ENCODE measurements at regions not wholly inside any gene's neighbourhood (a gene's known extent, or its start where the extent isn't known, plus 50 kb on each side); places are given as distances from the start of the nearest gene placed in this dataset.
A peak's percentile ranks its signal among the peaks of the same experiment; 100 is the strongest.
"Not testable (repeated sequence)": the region's sequence is repeated elsewhere in the genome, so short reads cannot be mapped to it uniquely, and the experiment has no call there.

GRCh38 chr22:22176929-22177616, 67.5 kb upstream of the VPREB1 start:
- Histone ChIP-seq H3K36me3 (no peaks in the 10 kb centered on the region), H3K4me1 (no peaks in the 10 kb centered on the region), H3K4me3 (no peak overlapping the region), H3K27me3 (peaks cover 0 to 64% (median 0%) of the 10 kb centered on the region in 4 donors), H3K9me3 (no peaks in the 10 kb centered on the region), H3K27ac (no peak overlapping the region)
- WGBS, 2 donors, result 61 to 65% methylated on average over 3 to 4 of the region's 4 CpGs
- TF ChIP-seq POLR2A (IDR thresholded peaks at IDR 0.05) (no peak), CTCF (IDR thresholded peaks at IDR 0.05) (no peak)
- intact Hi-C loops (cut with DNase I), result no loop called here
- no peak for DNase-seq

- H3K9me3 ChIP-seq; H3K36me3 ChIP-seq; H3K4me3 ChIP-seq; DNase-seq; H3K27ac ChIP-seq; intact Hi-C loops (cut with DNase I); H3K4me1 ChIP-seq: not testable (repeated sequence)
- WGBS, 2 donors, result 62 to 75% methylated on average over 6 of the region's 6 CpGs
- peaks cover 0 to 32% (median 0%) of the 10 kb centered on the region in 4 donors for H3K27me3 ChIP-seq
These were observed 71.5 kb upstream of the VPREB1 start for GRCh38 chr22:22172896-22173628.

GRCh38 chr22:22171357-22172218, 73.0 kb upstream of the VPREB1 start:
- intact Hi-C loops (cut with DNase I), result no loop called here
- Histone ChIP-seq H3K27me3 (peaks cover 0 to 33% (median 0%) of the 10 kb centered on the region in 4 donors), H3K27ac (no peak overlapping the region), H3K4me3 (no peak overlapping the region), H3K4me1 (peaks cover 0 to 4% (median 3%) of the 10 kb centered on the region in 3 donors), H3K36me3 (no peaks in the 10 kb centered on the region), H3K9me3 (no peaks in the 10 kb centered on the region)
- WGBS, 2 donors, result 44 to 47% methylated on average over 5 to 6 of the region's 6 CpGs
- TF ChIP-seq CTCF (IDR thresholded peaks at IDR 0.05), result peak in 1 of 6 experiments; percentile 11
- no peak for TF ChIP-seq POLR2A (IDR thresholded peaks at IDR 0.05)
- no peak for DNase-seq

GRCh38 chr22:22169923-22170322, 74.7 kb upstream of the VPREB1 start:
- H3K9me3 ChIP-seq, result no peaks in the 10 kb centered on the region
- H3K27ac ChIP-seq, result no peak overlapping the region
- intact Hi-C loops (cut with DNase I), result no loop called here
- TF ChIP-seq CTCF (IDR thresholded peaks at IDR 0.05) (no peak), POLR2A (IDR thresholded peaks at IDR 0.05) (no peak)
- H3K4me3 ChIP-seq, result no peak overlapping the region
- 27 to 32% methylated on average over 1 of the region's 1 CpG for WGBS, 2 donors
- no peak for DNase-seq
- H3K4me1 ChIP-seq, result peaks cover 0 to 4% (median 3%) of the 10 kb centered on the region in 3 donors
- H3K36me3 ChIP-seq, result no peaks in the 10 kb centered on the region
- H3K27me3 ChIP-seq, result peaks cover 0 to 39% (median 0%) of the 10 kb centered on the region in 4 donors

- 62% methylated on average over 9 of the region's 9 CpGs for WGBS, 2 donors
- H3K27ac ChIP-seq, result no peak overlapping the region
These were observed 75.4 kb upstream of the VPREB1 start for GRCh38 chr22:22168941-22169867.

More at GRCh38 chr22:22168941-22169867, 75.4 kb upstream of the VPREB1 start:
- TF ChIP-seq CTCF (IDR thresholded peaks at IDR 0.05) (no peak), POLR2A (IDR thresholded peaks at IDR 0.05) (no peak)
- H3K4me3 ChIP-seq, result no peak overlapping the region
- H3K4me1 ChIP-seq, result peaks cover 0 to 4% (median 3%) of the 10 kb centered on the region in 3 donors
- intact Hi-C loops (cut with DNase I), result no loop called here
- no peaks in the 10 kb centered on the region for H3K9me3 ChIP-seq
- H3K36me3 ChIP-seq, result no peaks in the 10 kb centered on the region
- peaks cover 0 to 45% (median 0%) of the 10 kb centered on the region in 4 donors for H3K27me3 ChIP-seq
- no peak for DNase-seq
